Peyer's patch (tissue), 4 donors: ENCODE measurements at regions not wholly inside any gene's neighbourhood (a gene's known extent, or its start where the extent isn't known, plus 50 kb on each side); places are given as distances from the start of the nearest gene placed in this dataset.
"Not testable (repeated sequence)": the region's sequence is repeated elsewhere in the genome, so short reads cannot be mapped to it uniquely, and the experiment has no call there.

Experiments
- POLR2A ChIP-seq, 2 donors: fragments of 450-650 bp; IDR thresholded peaks; one replicate each; pipeline ENCODE4 v1.5.1; 2017; ENCODE audit warnings: antibody characterized with exemption in 2 of 2, mild to moderate bottlenecking in 2 of 2, moderate library complexity in 2 of 2
- TF ChIP-seq, protein P1 (sequence below), 6 experiments: fragments of 450-650 bp in 4 of 6; fragments of 200-600 bp in 2 of 6; sonication (generic) in 1 of 6; IDR thresholded peaks; one replicate each; pipeline ENCODE4 v1.5.1; 2017 to 2019; ENCODE audit warnings: antibody characterized with exemption in 6 of 6, mild to moderate bottlenecking in 3 of 6, moderate library complexity in 1 of 6

DNA sequence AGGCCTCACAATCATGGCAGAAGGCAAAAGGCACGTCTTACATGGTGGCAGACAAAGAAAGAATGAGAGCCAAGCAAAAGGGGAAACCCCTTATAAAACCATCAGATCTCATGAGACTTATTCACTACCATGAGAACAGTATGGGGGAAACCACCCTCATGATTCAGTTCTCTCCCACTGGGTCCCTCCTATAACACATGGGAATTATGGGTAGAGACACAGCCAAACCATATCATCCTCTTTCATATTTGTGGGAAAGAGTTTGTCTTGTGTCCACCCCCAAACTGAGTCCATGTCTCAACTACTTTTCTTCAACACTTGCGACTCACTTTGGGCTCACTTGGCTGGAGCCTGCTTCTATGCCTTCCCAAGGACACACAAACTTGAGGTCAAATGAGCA is 162.5 kb downstream of the TTC8 start:
- TF ChIP-seq, protein P1, sequence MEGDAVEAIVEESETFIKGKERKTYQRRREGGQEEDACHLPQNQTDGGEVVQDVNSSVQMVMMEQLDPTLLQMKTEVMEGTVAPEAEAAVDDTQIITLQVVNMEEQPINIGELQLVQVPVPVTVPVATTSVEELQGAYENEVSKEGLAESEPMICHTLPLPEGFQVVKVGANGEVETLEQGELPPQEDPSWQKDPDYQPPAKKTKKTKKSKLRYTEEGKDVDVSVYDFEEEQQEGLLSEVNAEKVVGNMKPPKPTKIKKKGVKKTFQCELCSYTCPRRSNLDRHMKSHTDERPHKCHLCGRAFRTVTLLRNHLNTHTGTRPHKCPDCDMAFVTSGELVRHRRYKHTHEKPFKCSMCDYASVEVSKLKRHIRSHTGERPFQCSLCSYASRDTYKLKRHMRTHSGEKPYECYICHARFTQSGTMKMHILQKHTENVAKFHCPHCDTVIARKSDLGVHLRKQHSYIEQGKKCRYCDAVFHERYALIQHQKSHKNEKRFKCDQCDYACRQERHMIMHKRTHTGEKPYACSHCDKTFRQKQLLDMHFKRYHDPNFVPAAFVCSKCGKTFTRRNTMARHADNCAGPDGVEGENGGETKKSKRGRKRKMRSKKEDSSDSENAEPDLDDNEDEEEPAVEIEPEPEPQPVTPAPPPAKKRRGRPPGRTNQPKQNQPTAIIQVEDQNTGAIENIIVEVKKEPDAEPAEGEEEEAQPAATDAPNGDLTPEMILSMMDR (IDR thresholded peaks at IDR 0.05) = not testable (repeated sequence)
- not testable (repeated sequence) for TF ChIP-seq POLR2A (IDR thresholded peaks at IDR 0.05)
